CD8-positive, alpha-beta memory T cell (primary cell): ENCODE measurements at regions not wholly inside any gene's neighbourhood (a gene's known extent, or its start where the extent isn't known, plus 50 kb on each side); places are given as distances from the start of the nearest gene placed in this dataset.
A peak's percentile ranks its signal among the peaks of the same experiment; 100 is the strongest.

ENCODE experiments used
- CTCF ChIA-PET: fragments of 350-600 bp; sonication (Branson Sonifier 250); formaldehyde crosslinking; loops from one replicate; lab custom pipeline; 2021; ENCODE audit warnings: antibody characterized with exemption; lab: Charles Lee
- POLR2A ChIA-PET: fragments of 350-600 bp; sonication (Branson Sonifier 250); formaldehyde crosslinking; loops from one replicate; lab custom pipeline; 2021; ENCODE audit warnings: antibody characterized with exemption; lab: Charles Lee
- DNase-seq, 5 donors: peaks; one replicate each; pipeline versions ENCODE4 v3.0.0 to v3.0.0-alpha.2; 2020 to 2022; ENCODE audit warnings: mixed read lengths in 1 of 5
- H3K27ac ChIP-seq: one replicate; pipeline ENCODE4 v1.7.0; 2013; ENCODE audit warnings: low read depth, mild to moderate bottlenecking, low read length, moderate library complexity
- H3K27me3 ChIP-seq: 2 replicates; pipeline ENCODE4 v1.7.0; 2013; ENCODE audit warnings: low read length, mild to moderate bottlenecking; ENCODE audit not compliant: insufficient read depth, poor library complexity, severe bottlenecking
- H3K36me3 ChIP-seq: 2 replicates; pipeline ENCODE4 v1.7.0; 2013; ENCODE audit warnings: mild to moderate bottlenecking, low read length, moderate library complexity; ENCODE audit not compliant: insufficient read depth
- H3K4me1 ChIP-seq: 2 replicates; pipeline ENCODE4 v1.7.0; 2013; ENCODE audit warnings: mild to moderate bottlenecking, low read length, moderate library complexity; ENCODE audit not compliant: insufficient read depth
- H3K4me3 ChIP-seq: 2 replicates; pipeline ENCODE4 v1.7.0; 2013; ENCODE audit warnings: mild to moderate bottlenecking, low read length
- H3K9me3 ChIP-seq: 2 replicates; pipeline ENCODE4 v1.7.0; 2013; ENCODE audit warnings: mild to moderate bottlenecking, low read length
- H3K27ac Mint-ChIP-seq, 8 donors: one replicate each; pipeline ENCODE4 v1.8.0; 2020 to 2021; ENCODE audit warnings: mixed read lengths in 8 of 8, mild to moderate bottlenecking in 6 of 8, inconsistent platforms in 3 of 8, moderate library complexity in 3 of 8
- H3K27me3 Mint-ChIP-seq, 2 donors: one replicate each; pipeline ENCODE4 v1.8.0; 2020 to 2021; ENCODE audit warnings: mixed read lengths in 2 of 2, mild to moderate bottlenecking in 1 of 2, moderate library complexity in 1 of 2
- H3K36me3 Mint-ChIP-seq, 3 donors: one replicate each; pipeline ENCODE4 v1.8.0; 2020 to 2021; ENCODE audit warnings: mixed read lengths in 3 of 3, inconsistent platforms in 1 of 3, mild to moderate bottlenecking in 1 of 3
- H3K4me1 Mint-ChIP-seq, 3 donors: one replicate each; pipeline ENCODE4 v1.8.0; 2020 to 2021; ENCODE audit warnings: mixed read lengths in 3 of 3, inconsistent platforms in 1 of 3, mild to moderate bottlenecking in 1 of 3
- H3K4me3 Mint-ChIP-seq, 7 donors: one replicate each; pipeline ENCODE4 v1.8.0; 2020 to 2021; ENCODE audit warnings: mixed read lengths in 7 of 7, mild to moderate bottlenecking in 6 of 7, moderate library complexity in 4 of 7, inconsistent platforms in 2 of 7
- H3K9me3 Mint-ChIP-seq, 5 donors: one replicate each; pipeline ENCODE4 v1.8.0; 2020 to 2022; ENCODE audit warnings: mixed read lengths in 5 of 5, mild to moderate bottlenecking in 3 of 5, moderate library complexity in 2 of 5, inconsistent platforms in 1 of 5

GRCh38 chr19:31976775-31977536 is 368.5 kb upstream of the ZNF507 start:
- CTCF ChIA-PET: no interaction called here
- no peaks in the 10 kb centered on the region for H3K27me3 ChIP-seq
- no peaks in the 10 kb centered on the region for H3K4me1 Mint-ChIP-seq
- H3K4me3 ChIP-seq: no peak overlapping the region
- no peaks in the 10 kb centered on the region for H3K36me3 ChIP-seq
- H3K4me3 Mint-ChIP-seq: no peak overlapping the region
- peak overlapping the region in 1 of 8 donors; percentile 21 for H3K27ac Mint-ChIP-seq
- no peaks in the 10 kb centered on the region for H3K36me3 Mint-ChIP-seq
- H3K27me3 Mint-ChIP-seq: peaks cover 0 to 5% of the 10 kb centered on the region in 2 donors
- DNase-seq: no peak
- POLR2A ChIA-PET: no interaction called here
- no peaks in the 10 kb centered on the region for H3K9me3 ChIP-seq
- no peak overlapping the region for H3K27ac ChIP-seq
- no peaks in the 10 kb centered on the region for H3K4me1 ChIP-seq
- peaks cover 0 to 11% (median 0%) of the 10 kb centered on the region in 5 donors for H3K9me3 Mint-ChIP-seq

GRCh38 chr19:31979362-31979761 is 366.0 kb upstream of the ZNF507 start:
- Histone ChIP-seq H3K4me3 (no peak overlapping the region), H3K36me3 (no peaks in the 10 kb centered on the region), H3K27me3 (no peaks in the 10 kb centered on the region), H3K4me1 (no peaks in the 10 kb centered on the region), H3K9me3 (no peaks in the 10 kb centered on the region), H3K27ac (no peak overlapping the region)
- Mint-ChIP-seq H3K4me3 (no peak overlapping the region), H3K27ac (no peak overlapping the region), H3K36me3 (no peaks in the 10 kb centered on the region), H3K9me3 (peaks cover 0 to 4% (median 0%) of the 10 kb centered on the region in 5 donors), H3K4me1 (no peaks in the 10 kb centered on the region), H3K27me3 (peaks cover 0 to 5% of the 10 kb centered on the region in 2 donors)
- CTCF ChIA-PET: no interaction called here
- POLR2A ChIA-PET: no interaction called here
- no peak for DNase-seq

- DNase-seq: no peak
- Histone ChIP-seq H3K27ac (no peak overlapping the region), H3K9me3 (no peaks in the 10 kb centered on the region), H3K36me3 (no peaks in the 10 kb centered on the region), H3K4me1 (no peaks in the 10 kb centered on the region), H3K4me3 (no peak overlapping the region), H3K27me3 (no peaks in the 10 kb centered on the region)
- ChIA-PET POLR2A (no interaction called here), CTCF (no interaction called here)
- Mint-ChIP-seq H3K9me3 (peaks cover 0 to 3% (median 1%) of the 10 kb centered on the region in 5 donors), H3K27ac (no peak overlapping the region), H3K27me3 (peaks cover 0 to 3% of the 10 kb centered on the region in 2 donors), H3K4me1 (no peaks in the 10 kb centered on the region), H3K36me3 (no peaks in the 10 kb centered on the region), H3K4me3 (no peak overlapping the region)
Observed at GRCh38 chr19:31979949-31980670, 365.3 kb upstream of the ZNF507 start.

DNA sequence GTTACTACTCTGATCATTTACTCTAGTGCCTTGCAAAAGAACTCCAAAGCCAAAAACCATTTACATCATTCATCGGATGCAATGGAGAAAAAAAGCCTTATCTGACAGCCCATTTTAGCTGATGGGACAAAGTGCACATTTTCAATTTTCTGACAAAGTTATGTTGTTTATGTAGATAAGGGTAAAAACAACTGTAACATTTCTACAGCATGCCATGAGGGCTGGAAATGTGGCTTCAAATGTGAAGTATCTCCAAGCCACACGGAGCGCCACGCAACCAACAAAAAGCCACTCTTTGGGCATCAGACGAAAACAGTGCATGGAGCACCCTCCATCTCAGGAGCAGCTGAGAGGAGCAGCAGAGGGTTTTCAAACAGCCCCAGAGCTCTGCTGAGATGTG is 364.6 kb upstream of the ZNF507 start:
- CTCF ChIA-PET: no interaction called here
- peaks cover 0 to 8% (median 1%) of the 10 kb centered on the region in 5 donors for H3K9me3 Mint-ChIP-seq
- POLR2A ChIA-PET: no interaction called here

DNA sequence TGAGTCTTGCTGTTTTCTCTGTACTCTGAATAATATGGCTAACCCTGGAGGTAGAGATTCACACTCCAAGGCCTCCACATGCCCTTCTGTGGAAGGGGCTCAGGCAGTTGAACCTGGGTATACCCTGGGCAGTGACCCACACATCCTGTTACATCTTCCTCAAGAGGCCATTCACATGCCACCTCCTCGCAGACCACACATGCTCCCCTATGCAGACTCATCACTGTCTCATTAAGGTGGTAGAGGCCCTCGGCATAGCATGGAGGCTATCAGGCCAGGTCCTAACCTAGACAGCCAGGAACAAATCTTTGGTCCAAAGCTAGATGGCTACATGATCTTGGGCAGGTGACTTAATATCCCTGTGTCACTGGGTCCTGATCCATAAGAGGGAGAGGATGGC is 363.9 kb upstream of the ZNF507 start:
- H3K9me3 Mint-ChIP-seq: peaks cover 0 to 8% (median 1%) of the 10 kb centered on the region in 5 donors
- H3K36me3 Mint-ChIP-seq: no peaks in the 10 kb centered on the region

More for the DNA sequence above, 364.6 kb upstream of the ZNF507 start:
- Mint-ChIP-seq H3K36me3 (no peaks in the 10 kb centered on the region), H3K27ac (no peak overlapping the region), H3K4me1 (no peaks in the 10 kb centered on the region), H3K4me3 (no peak overlapping the region), H3K27me3 (peaks cover 0 to 3% of the 10 kb centered on the region in 2 donors)
- Histone ChIP-seq H3K36me3 (no peaks in the 10 kb centered on the region), H3K27ac (no peak overlapping the region), H3K27me3 (no peaks in the 10 kb centered on the region), H3K4me1 (no peaks in the 10 kb centered on the region), H3K9me3 (no peaks in the 10 kb centered on the region), H3K4me3 (no peak overlapping the region)
- DNase-seq: no peak

GRCh38 chr19:31983647-31984046 is 361.8 kb upstream of the ZNF507 start:
- Histone ChIP-seq H3K9me3 (no peaks in the 10 kb centered on the region), H3K27ac (no peak overlapping the region), H3K4me1 (no peaks in the 10 kb centered on the region), H3K27me3 (no peaks in the 10 kb centered on the region), H3K4me3 (no peak overlapping the region), H3K36me3 (no peaks in the 10 kb centered on the region)
- ChIA-PET CTCF (interaction anchor here (1.0 kb wide), 1 partner anchor 22 kb away, joined by 3 read pairs; no protein-coding TSS in a partner anchor), POLR2A (no interaction called here)
- H3K4me3 Mint-ChIP-seq: no peak overlapping the region
- H3K27ac Mint-ChIP-seq: peak overlapping the region in 1 of 8 donors; percentile 68
- H3K27me3 Mint-ChIP-seq: peaks cover 0 to 3% of the 10 kb centered on the region in 2 donors
- peaks cover 0 to 1% (median 0%) of the 10 kb centered on the region in 3 donors for H3K36me3 Mint-ChIP-seq
- no peak for DNase-seq
- H3K9me3 Mint-ChIP-seq: peaks cover 0 to 10% (median 0%) of the 10 kb centered on the region in 5 donors
- no peaks in the 10 kb centered on the region for H3K4me1 Mint-ChIP-seq

More for the DNA sequence above, 363.9 kb upstream of the ZNF507 start:
- Histone ChIP-seq H3K27me3 (no peaks in the 10 kb centered on the region), H3K27ac (no peak overlapping the region), H3K36me3 (no peaks in the 10 kb centered on the region), H3K4me1 (no peaks in the 10 kb centered on the region), H3K4me3 (no peak overlapping the region), H3K9me3 (no peaks in the 10 kb centered on the region)
- Mint-ChIP-seq H3K4me1 (no peaks in the 10 kb centered on the region), H3K27me3 (peaks cover 0 to 5% of the 10 kb centered on the region in 2 donors), H3K27ac (no peak overlapping the region), H3K4me3 (no peak overlapping the region)
- POLR2A ChIA-PET: no interaction called here
- CTCF ChIA-PET: no interaction called here
- DNase-seq: no peak

DNA sequence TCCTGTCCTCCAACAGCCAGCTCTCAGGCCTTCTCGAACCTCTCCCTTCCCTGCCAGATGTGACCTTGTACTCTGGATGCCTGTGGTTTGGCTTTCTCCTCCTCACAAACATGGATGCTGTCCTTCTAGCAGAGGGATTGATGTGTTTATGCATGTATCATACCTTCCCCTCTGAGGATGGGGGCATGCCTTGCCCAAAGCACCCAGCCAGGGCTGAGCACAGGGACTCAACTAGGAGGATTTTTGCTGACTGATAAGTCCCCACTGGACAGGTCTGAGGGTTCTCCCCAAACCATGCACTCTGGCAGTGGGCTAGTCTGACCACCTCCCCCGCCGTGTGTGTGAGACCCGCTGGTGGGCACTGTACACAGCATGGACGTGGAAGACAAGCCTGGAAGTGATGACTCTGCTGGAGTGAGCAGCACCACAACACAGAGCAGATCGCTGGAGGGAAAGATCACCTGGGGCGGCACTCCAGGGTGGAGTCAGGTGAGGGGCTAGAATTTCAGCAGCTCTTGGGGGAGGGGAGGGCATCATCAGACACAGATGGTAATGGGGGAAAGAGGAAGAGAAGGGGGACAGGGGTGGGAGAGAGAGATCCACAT is 360.3 kb upstream of the ZNF507 start:
- no peaks in the 10 kb centered on the region for H3K9me3 ChIP-seq
- CTCF ChIA-PET: no interaction called here
- DNase-seq: no peak
- Mint-ChIP-seq H3K27me3 (peaks cover 0 to 3% of the 10 kb centered on the region in 2 donors), H3K4me3 (no peak overlapping the region), H3K4me1 (no peaks in the 10 kb centered on the region), H3K27ac (no peak overlapping the region), H3K9me3 (peaks cover 0 to 10% (median 2%) of the 10 kb centered on the region in 5 donors), H3K36me3 (peaks cover 0 to 1% (median 0%) of the 10 kb centered on the region in 3 donors)
- no peaks in the 10 kb centered on the region for H3K36me3 ChIP-seq
- H3K4me3 ChIP-seq: no peak overlapping the region
- H3K27ac ChIP-seq: no peak overlapping the region
- POLR2A ChIA-PET: no interaction called here
- H3K27me3 ChIP-seq: no peaks in the 10 kb centered on the region
- H3K4me1 ChIP-seq: no peaks in the 10 kb centered on the region

DNA sequence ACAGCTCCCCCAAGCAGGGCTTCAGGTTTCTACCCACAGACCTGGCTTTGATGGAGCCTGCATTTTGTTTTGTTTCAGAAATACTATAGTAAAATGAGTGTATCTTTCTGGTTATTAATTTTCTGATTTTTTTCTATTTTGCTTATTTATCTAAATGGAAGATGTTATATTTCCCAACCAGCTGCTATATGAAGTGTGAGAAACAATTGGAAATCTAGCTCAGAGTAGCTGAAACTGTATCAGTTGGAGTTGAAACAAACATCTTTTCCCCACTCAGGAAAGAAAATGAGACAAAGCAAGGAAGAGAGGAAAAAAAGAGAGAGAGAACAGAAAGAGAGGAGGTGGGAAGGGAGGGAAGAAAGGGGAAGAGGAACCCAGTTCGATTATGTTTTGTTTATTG is 358.5 kb upstream of the ZNF507 start:
- CTCF ChIA-PET: no interaction called here
- no peak overlapping the region for H3K27ac ChIP-seq
- Mint-ChIP-seq H3K4me1 (no peaks in the 10 kb centered on the region), H3K27me3 (peaks cover 0 to 3% of the 10 kb centered on the region in 2 donors), H3K27ac (no peak overlapping the region), H3K36me3 (peaks cover 0 to 1% (median 0%) of the 10 kb centered on the region in 3 donors), H3K9me3 (peaks cover 0 to 10% (median 2%) of the 10 kb centered on the region in 5 donors), H3K4me3 (no peak overlapping the region)
- POLR2A ChIA-PET: no interaction called here
- no peaks in the 10 kb centered on the region for H3K9me3 ChIP-seq
- no peak for DNase-seq
- no peaks in the 10 kb centered on the region for H3K27me3 ChIP-seq
- H3K4me1 ChIP-seq: no peaks in the 10 kb centered on the region
- H3K36me3 ChIP-seq: no peaks in the 10 kb centered on the region
- H3K4me3 ChIP-seq: no peak overlapping the region
